NCI-H748 (cell line): ENCODE measurements at regions not wholly inside any gene's neighbourhood (a gene's known extent, or its start where the extent isn't known, plus 50 kb on each side); places are given as distances from the start of the nearest gene placed in this dataset.
A peak's percentile ranks its signal among the peaks of the same experiment; 100 is the strongest.

Experiments
- DNase-seq: peaks from one replicate; lab custom pipeline; 2025; ENCODE audit not compliant: unreplicated experiment; lab: John Stamatoyannopoulos, UW

DNA sequence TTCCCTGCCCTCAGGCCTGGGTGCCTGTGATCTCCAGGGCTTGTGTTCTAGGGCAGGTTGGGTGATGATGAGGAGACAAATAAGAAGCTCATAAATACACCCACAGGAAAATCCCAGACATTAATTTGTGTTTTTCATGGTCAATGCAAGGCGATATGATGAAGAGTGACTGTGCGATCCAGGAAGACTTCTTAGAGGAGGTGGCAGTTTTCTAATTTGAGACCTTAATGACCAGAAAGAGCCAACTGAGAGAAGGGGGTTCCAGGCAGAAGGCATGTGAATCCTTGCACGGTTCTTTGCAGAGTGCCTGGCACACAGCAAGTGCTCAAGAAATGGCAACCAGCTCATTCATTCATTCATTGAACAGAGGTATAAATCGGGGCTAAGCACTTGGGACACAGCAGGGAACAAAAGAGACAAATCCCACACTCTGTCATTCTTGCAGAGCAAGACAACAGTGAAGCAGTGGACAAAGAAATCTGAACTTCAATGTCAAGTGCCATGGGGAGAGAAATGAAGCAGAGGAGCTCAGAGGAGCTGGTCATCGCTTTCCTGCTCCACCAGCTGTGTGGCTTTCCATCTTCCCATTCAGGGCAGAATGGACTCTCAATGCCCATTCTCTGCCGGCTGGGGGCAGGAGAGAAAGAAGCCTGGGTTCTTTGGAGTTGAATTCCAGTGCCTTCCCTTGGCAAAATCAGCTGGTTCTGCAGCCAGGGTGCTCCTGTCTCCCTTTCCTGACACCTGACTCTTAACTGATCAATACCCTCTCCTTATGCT is 128.3 kb downstream of the AACS start:
- peak; percentile 59 for DNase-seq

GRCh38 chr12:125194163-125194773 is 129.0 kb downstream of the AACS start:
- peak; percentile 62 for DNase-seq

GRCh38 chr12:125194987-125195386 is 129.8 kb downstream of the AACS start:
- no peak for DNase-seq

GRCh38 chr12:125197326-125197725 is 132.1 kb downstream of the AACS start:
- DNase-seq, result no peak

- no peak for DNase-seq
These were observed 133.4 kb downstream of the AACS start for GRCh38 chr12:125198652-125199051.

- no peak for DNase-seq
These were observed 135.9 kb downstream of the AACS start for GRCh38 chr12:125201090-125201489.

GRCh38 chr12:125201940-125202339 is 136.7 kb downstream of the AACS start:
- DNase-seq, result no peak

GRCh38 chr12:125202421-125202820 is 137.2 kb downstream of the AACS start:
- no peak for DNase-seq

- DNase-seq, result peak; percentile 56
These were observed 138.0 kb downstream of the AACS start for GRCh38 chr12:125203145-125203765.

GRCh38 chr12:125205386-125205785 is 140.2 kb downstream of the AACS start:
- DNase-seq, result no peak

GRCh38 chr12:125206711-125207110 is 141.5 kb downstream of the AACS start:
- no peak for DNase-seq

GRCh38 chr12:125208334-125208733 is 143.1 kb downstream of the AACS start:
- DNase-seq, result no peak

DNA sequence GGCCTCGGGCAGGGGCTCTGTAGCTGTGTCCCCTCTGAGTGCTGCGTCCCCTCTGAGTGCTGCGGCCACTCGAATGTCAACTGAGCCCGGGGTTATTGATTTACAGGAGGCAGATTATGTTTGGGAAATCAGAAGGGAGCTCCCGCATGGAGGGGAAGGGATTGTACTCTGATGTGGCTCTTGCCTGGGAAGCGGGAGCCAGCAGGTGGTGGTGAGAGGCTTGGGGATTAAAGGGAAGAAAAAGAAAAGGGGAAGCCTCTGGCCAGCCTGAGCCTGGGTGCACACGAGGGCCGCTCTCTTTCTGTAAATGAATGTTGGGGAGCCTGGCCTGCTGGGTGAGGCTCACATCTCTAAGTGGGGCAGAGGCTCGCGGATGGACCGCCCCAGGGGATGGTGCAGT is 143.7 kb downstream of the AACS start:
- no peak for DNase-seq

- DNase-seq, result no peak
These were observed 145.0 kb downstream of the AACS start for GRCh38 chr12:125210104-125210755.

GRCh38 chr12:125211464-125211863 is 146.2 kb downstream of the AACS start:
- no peak for DNase-seq

DNA sequence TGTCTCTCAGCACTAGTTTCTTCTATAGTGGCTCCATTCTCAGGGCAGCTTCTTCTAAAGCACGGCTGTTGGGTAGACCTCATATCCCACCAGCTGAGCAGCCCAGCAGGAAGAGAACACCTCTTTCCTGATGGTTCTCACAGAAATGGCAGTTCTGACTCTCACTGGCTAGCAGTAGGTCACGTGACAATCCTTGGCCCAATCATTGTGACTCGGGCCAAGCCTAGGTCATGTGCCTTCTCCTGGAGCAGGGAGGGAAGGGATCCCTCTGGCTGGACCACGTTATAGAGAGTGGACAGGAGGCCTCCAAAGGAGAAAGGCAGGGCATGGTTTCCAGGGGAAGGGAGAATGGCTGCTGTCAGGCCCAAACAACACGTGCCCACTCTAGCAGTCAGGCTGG is 149.1 kb downstream of the AACS start:
- DNase-seq, result no peak

DNA sequence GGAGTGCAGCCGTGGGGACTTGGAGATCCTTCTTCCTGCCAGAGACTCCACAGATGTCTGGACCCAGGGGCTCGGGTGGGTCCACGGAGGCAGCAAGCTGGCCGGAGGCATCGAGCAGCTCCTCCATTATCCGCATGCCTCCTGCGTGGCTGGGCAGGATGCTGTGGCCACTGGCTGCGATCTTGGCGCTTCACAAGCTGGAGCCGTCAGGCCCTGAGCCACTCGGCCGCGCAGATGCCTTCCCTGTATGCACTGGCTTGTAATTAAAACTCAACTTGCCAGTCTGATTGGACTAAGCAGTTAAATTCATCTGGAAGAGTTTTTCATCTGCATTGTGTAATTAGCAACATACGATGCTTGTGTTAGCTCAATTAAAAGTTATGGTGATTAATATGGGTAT is 151.5 kb downstream of the AACS start:
- DNase-seq, result no peak

- DNase-seq, result no peak
These were observed 152.1 kb downstream of the AACS start for GRCh38 chr12:125217308-125217707.

DNA sequence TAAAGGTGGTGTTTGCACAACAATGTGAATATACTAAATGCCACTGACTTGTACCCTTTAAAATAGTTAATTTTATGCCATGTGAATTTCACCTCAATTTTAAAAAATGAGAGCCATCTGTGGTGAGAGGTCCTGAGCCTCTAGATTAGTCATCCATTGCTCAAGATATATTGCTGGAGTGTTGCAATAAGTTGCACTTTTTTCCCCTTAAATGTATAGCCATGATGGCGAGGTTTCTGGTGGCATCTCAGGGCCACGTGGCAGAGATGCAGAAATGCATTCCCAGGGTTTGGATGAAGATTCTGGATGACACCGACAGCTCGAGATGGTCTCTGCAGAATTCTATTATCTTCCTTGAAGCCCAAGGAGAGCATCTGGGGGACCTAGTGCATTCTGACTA is 153.7 kb downstream of the AACS start:
- no peak for DNase-seq

- DNase-seq, result peak; percentile 72
These were observed 155.4 kb downstream of the AACS start for GRCh38 chr12:125220404-125221273.

GRCh38 chr12:125221602-125222001 is 156.4 kb downstream of the AACS start:
- no peak for DNase-seq
